Posterior vena cava (tissue), 2 donors: ENCODE measurements at regions not wholly inside any gene's neighbourhood (a gene's known extent, or its start where the extent isn't known, plus 50 kb on each side); places are given as distances from the start of the nearest gene placed in this dataset.
"Not testable (repeated sequence)": the region's sequence is repeated elsewhere in the genome, so short reads cannot be mapped to it uniquely, and the experiment has no call there.

ENCODE experiments used
- DNase-seq: peaks from one replicate; pipeline ENCODE4 v3.0.0-alpha.2; 2020; ENCODE audit warnings: low spot score
- intact Hi-C, 2 donors: fragments of 100-400 bp; cut with DNase I; formaldehyde crosslinking; loops; one replicate each; pipeline versions ENCODE4 v1.14.1 to v1.14.2; 2022 to 2023
- donor health status: DM: yes; HTN: yes; CAD: no.
- donor health status: DM: yes; HTN: yes; CAD: no.

GRCh38 chr14:28381656-28382055 is 384.9 kb upstream of the FOXG1 start:
- intact Hi-C loops, result no loop called here
- no peak for DNase-seq

GRCh38 chr14:28382444-28383190 is 384.0 kb upstream of the FOXG1 start:
- intact Hi-C loops, result no loop called here
- no peak for DNase-seq

- intact Hi-C loops, result no loop called here
- no peak for DNase-seq
These were observed 368.1 kb upstream of the FOXG1 start for GRCh38 chr14:28398506-28398905.

GRCh38 chr14:28401705-28402104 is 364.9 kb upstream of the FOXG1 start:
- intact Hi-C loops, DNase-seq: not testable (repeated sequence)

- no peak for DNase-seq
- intact Hi-C loops, result no loop called here
These were observed 360.4 kb upstream of the FOXG1 start for GRCh38 chr14:28406196-28406595.

- no peak for DNase-seq
- intact Hi-C loops, result no loop called here
These were observed 359.4 kb upstream of the FOXG1 start for GRCh38 chr14:28407031-28407825.

- intact Hi-C loops, result no loop called here
- no peak for DNase-seq
These were observed 358.6 kb upstream of the FOXG1 start for GRCh38 chr14:28407996-28408395.

- DNase-seq, result no peak
- intact Hi-C loops, result no loop called here
These were observed 354.5 kb upstream of the FOXG1 start for GRCh38 chr14:28412077-28412476.

GRCh38 chr14:28426960-28427359 is 339.6 kb upstream of the FOXG1 start:
- no peak for DNase-seq
- intact Hi-C loops, result no loop called here

GRCh38 chr14:28436821-28437220 is 329.8 kb upstream of the FOXG1 start:
- intact Hi-C loops, result no loop called here
- no peak for DNase-seq

GRCh38 chr14:28461389-28461788 is 305.2 kb upstream of the FOXG1 start:
- DNase-seq, result no peak
- intact Hi-C loops, result no loop called here

GRCh38 chr14:28467611-28468010 is 299.0 kb upstream of the FOXG1 start:
- no peak for DNase-seq
- intact Hi-C loops, result no loop called here

- no peak for DNase-seq
- intact Hi-C loops, result no loop called here
These were observed 298.1 kb upstream of the FOXG1 start for GRCh38 chr14:28468191-28469151.

GRCh38 chr14:28482251-28483040 is 284.1 kb upstream of the FOXG1 start:
- intact Hi-C loops, result no loop called here
- DNase-seq, result no peak

GRCh38 chr14:28483506-28483905 is 283.1 kb upstream of the FOXG1 start:
- intact Hi-C loops, result no loop called here
- no peak for DNase-seq

GRCh38 chr14:28488684-28489083 is 277.9 kb upstream of the FOXG1 start:
- intact Hi-C loops, result no loop called here

GRCh38 chr14:28493516-28493915 is 273.1 kb upstream of the FOXG1 start:
- intact Hi-C loops, result no loop called here
- DNase-seq, result no peak

More at GRCh38 chr14:28488684-28489083, 277.9 kb upstream of the FOXG1 start:
- DNase-seq, result no peak

GRCh38 chr14:28494196-28494595 is 272.4 kb upstream of the FOXG1 start:
- intact Hi-C loops, result no loop called here
- DNase-seq, result no peak

GRCh38 chr14:28496364-28496763 is 270.2 kb upstream of the FOXG1 start:
- intact Hi-C loops, result no loop called here

More at GRCh38 chr14:28496364-28496763, 270.2 kb upstream of the FOXG1 start:
- no peak for DNase-seq
